Cardiac muscle cell (in vitro differentiated cells and primary cell): ENCODE measurements at regions not wholly inside any gene's neighbourhood (a gene's known extent, or its start where the extent isn't known, plus 50 kb on each side); places are given as distances from the start of the nearest gene placed in this dataset.

ENCODE experiments used
- DNase-seq, 2 donors: peaks; one replicate each; pipeline versions ENCODE4 v3.0.0 to v3.0.0-alpha.2; 2010 to 2017; ENCODE audit warnings: low read depth in 1 of 2, low spot score in 1 of 2
- H3K27ac ChIP-seq: fragments of 200-600 bp; sonication (generic); 2 replicates; pipeline ENCODE4 v1.5.1; 2016
- H3K27me3 ChIP-seq: fragments of 200-600 bp; sonication (generic); 2 replicates; pipeline ENCODE4 v1.6.0; 2016; ENCODE audit warnings: control low read depth
- H3K36me3 ChIP-seq: fragments of 200-600 bp; sonication (generic); 2 replicates; pipeline ENCODE4 v1.5.1; 2016; ENCODE audit warnings: control low read depth
- H3K4me1 ChIP-seq: fragments of 200-600 bp; sonication (generic); 2 replicates; pipeline ENCODE4 v1.8.1; 2017; ENCODE audit warnings: low read depth, mild to moderate bottlenecking, mixed run types
- H3K4me3 ChIP-seq: fragments of 200-600 bp; sonication (generic); 2 replicates; pipeline ENCODE4 v1.5.1; 2016; ENCODE audit warnings: mild to moderate bottlenecking
- H3K9me3 ChIP-seq: fragments of 200-600 bp; sonication (generic); 2 replicates; pipeline ENCODE4 v1.5.1; 2017; ENCODE audit warnings: low read depth, mild to moderate bottlenecking, control low read depth
- TF ChIP-seq, protein P1 (sequence below): IDR thresholded peaks from 2 replicates; pipeline ENCODE4 v1.5.1; 2012; ENCODE audit warnings: low read depth, mild to moderate bottlenecking, low read length

DNA sequence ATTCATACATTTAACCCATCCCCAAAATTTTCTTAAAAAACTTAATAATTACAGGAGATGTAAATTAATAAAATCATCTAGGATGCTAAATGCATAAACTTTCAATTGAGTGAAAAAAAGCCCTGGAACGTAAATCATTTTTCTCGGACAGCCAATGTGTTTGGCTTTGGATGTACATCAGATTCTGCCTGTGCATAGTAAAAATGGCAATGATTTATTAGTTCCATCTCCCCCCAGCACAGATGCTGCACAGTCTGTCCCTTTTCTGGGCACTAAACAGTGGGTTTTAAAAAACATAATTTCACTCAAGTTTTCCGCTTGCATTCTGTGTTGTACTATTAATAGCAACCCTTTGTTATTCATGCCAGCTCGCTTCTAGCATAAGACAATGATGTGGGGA lies 147.7 kb downstream of the TM9SF2 start:
- peaks cover 11% of the 10 kb centered on the region for H3K4me1 ChIP-seq
- no peaks in the 10 kb centered on the region for H3K27me3 ChIP-seq
- no peak for DNase-seq
- no peaks in the 10 kb centered on the region for H3K9me3 ChIP-seq
- TF ChIP-seq, protein P1, sequence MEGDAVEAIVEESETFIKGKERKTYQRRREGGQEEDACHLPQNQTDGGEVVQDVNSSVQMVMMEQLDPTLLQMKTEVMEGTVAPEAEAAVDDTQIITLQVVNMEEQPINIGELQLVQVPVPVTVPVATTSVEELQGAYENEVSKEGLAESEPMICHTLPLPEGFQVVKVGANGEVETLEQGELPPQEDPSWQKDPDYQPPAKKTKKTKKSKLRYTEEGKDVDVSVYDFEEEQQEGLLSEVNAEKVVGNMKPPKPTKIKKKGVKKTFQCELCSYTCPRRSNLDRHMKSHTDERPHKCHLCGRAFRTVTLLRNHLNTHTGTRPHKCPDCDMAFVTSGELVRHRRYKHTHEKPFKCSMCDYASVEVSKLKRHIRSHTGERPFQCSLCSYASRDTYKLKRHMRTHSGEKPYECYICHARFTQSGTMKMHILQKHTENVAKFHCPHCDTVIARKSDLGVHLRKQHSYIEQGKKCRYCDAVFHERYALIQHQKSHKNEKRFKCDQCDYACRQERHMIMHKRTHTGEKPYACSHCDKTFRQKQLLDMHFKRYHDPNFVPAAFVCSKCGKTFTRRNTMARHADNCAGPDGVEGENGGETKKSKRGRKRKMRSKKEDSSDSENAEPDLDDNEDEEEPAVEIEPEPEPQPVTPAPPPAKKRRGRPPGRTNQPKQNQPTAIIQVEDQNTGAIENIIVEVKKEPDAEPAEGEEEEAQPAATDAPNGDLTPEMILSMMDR, result no peak
- no peak overlapping the region for H3K27ac ChIP-seq
- no peak overlapping the region for H3K4me3 ChIP-seq
- no peaks in the 10 kb centered on the region for H3K36me3 ChIP-seq

DNA sequence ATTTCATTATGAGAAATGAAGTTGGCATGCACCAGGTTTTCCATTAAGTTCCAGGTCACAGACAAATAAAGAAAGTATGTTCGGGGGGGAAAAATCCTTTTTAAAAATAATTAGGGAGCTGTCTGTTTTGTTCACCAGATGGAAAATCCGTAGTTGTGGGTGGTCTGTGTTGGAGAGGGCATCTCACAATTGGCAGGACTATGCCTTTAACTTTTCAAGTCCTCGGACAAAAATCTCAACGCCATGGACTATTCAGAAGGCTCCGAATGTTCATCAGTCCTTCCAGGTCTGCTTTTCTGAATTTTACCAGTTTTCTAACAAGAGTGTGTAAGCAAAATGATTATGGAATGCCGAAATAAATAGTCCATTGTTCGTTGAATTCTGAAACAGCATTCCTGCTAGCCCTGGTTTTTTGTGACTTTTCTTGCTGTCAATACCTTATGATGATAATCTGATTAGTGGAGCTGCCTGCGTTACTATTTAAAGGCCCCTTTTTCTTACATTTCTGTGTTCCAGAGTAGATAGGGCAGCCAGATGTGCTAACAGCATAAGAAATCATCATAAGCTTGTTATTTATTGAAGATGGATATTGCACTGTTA lies 146.9 kb downstream of the TM9SF2 start:
- TF ChIP-seq, protein P1, result no peak
- H3K4me1 ChIP-seq, result peaks cover 11% of the 10 kb centered on the region
- H3K27me3 ChIP-seq, result no peaks in the 10 kb centered on the region
- H3K4me3 ChIP-seq, result no peak overlapping the region
- DNase-seq, result no peak
- no peaks in the 10 kb centered on the region for H3K36me3 ChIP-seq
- no peaks in the 10 kb centered on the region for H3K9me3 ChIP-seq
- no peak overlapping the region for H3K27ac ChIP-seq

DNA sequence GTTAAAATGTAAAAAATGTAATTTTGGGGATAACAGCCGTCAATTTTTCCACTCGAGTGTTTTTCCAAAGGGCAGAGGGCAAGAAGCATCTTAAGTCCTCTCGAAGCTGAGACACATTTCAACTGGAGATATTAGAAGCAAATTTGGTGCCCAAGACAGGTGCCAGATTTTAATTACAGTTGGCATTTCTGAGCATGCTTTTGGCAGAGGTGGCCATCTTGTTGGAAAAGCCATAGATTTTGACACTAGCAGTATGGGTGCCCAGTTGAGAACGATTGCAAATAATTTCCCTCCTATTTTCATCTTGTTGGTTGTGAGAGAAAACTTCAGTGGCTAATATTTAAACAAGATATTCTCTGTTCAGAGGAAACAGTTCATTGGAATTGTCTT lies 146.3 kb downstream of the TM9SF2 start:
- no peaks in the 10 kb centered on the region for H3K27me3 ChIP-seq
- no peak overlapping the region for H3K27ac ChIP-seq
- DNase-seq, result no peak
- no peak overlapping the region for H3K4me3 ChIP-seq
- no peaks in the 10 kb centered on the region for H3K36me3 ChIP-seq
- TF ChIP-seq, protein P1, result no peak
- H3K4me1 ChIP-seq, result peaks cover 11% of the 10 kb centered on the region
- no peaks in the 10 kb centered on the region for H3K9me3 ChIP-seq

DNA sequence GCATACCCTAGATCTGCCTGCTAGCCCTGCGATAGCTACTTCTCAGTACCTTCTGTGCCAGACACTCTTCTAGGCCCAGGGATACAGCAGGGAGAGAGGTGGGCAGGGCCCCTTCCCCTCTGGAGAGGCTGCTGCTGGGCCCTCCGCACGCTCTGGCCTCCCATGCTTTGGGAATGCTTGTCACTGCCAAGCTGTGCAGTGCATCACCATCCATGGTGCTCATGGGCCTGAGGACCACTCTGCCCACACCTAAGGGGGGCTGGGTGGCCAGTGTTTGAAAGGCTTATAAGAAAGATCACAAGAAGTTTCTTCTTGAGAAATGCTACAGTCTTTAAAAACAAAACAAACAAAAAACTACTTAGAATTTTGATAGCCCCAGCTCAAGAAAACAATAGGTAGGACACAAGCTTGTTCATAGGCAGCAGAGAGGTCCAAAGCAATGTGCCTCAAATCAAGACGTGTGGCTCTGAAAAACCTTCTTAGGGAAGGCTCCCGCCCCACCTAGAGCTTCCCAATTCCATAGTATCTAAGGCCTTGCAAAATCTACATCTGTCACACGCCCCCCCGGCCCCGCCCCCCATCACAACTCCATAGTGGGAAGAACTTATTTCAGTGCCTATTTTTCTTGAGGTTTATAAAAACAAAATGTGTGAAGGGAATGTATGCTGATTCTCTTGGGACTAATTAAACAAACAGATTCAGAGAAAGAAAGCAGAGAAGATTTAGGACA lies 145.8 kb downstream of the TM9SF2 start:
- TF ChIP-seq, protein P1, result no peak
- Histone ChIP-seq H3K4me1 (peaks cover 11% of the 10 kb centered on the region), H3K4me3 (no peak overlapping the region), H3K36me3 (no peaks in the 10 kb centered on the region), H3K27me3 (no peaks in the 10 kb centered on the region), H3K9me3 (no peaks in the 10 kb centered on the region), H3K27ac (no peak overlapping the region)
- no peak for DNase-seq

DNA sequence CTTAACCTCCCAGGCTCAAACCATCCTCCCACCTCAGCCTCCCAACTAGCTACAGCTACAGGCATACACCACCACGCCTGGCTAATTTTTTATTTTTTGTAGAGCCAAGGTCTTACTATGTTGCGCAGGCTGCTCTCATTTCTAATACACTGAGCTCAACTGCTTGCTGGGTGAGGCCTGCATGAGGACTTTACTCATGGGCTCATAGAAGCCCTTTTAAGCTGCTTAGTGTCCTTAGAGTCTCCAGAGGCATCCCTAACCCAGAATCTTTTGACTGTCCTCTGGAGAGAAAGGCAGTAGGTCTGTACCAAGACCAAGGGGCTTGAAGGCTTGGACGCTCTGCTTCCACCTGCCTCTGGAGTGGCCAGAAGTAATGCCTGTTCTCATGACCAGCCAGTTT lies 141.6 kb downstream of the TM9SF2 start:
- Histone ChIP-seq H3K4me1 (peaks cover 12% of the 10 kb centered on the region), H3K27ac (no peak overlapping the region), H3K27me3 (no peaks in the 10 kb centered on the region), H3K36me3 (no peaks in the 10 kb centered on the region), H3K9me3 (no peaks in the 10 kb centered on the region), H3K4me3 (no peak overlapping the region)
- no peak for DNase-seq
- TF ChIP-seq, protein P1, result no peak
